Lower leg skin (tissue), 4 donors: ENCODE measurements at regions not wholly inside any gene's neighbourhood (a gene's known extent, or its start where the extent isn't known, plus 50 kb on each side); places are given as distances from the start of the nearest gene placed in this dataset.

Experiments
- DNase-seq, 2 donors: peaks; one replicate each; pipeline ENCODE4 v3.0.0-alpha.2; 2019; ENCODE audit warnings: low spot score in 2 of 2
- H3K4me3 ChIP-seq: fragments of 200-600 bp; sonication (generic); 2 replicates; pipeline ENCODE4 v1.5.1; 2017; ENCODE audit warnings: mild to moderate bottlenecking, low read depth; ENCODE audit not compliant: poor library complexity, severe bottlenecking
- POLR2A ChIP-seq, 2 donors: fragments of 450-650 bp; IDR thresholded peaks; one replicate each; pipeline ENCODE4 v1.6.1; 2016 to 2017; ENCODE audit warnings: antibody characterized with exemption in 2 of 2, mild to moderate bottlenecking in 1 of 2, moderate library complexity in 1 of 2
- WGBS, 2 donors: methylation state at CpG; one replicate each; pipeline ENCODE4 v1.1.5; 2018; 5-methylcytosine and 5-hydroxymethylcytosine counted together
- intact Hi-C: fragments of 100-400 bp; cut with DNase I; formaldehyde crosslinking; loops from one replicate; pipeline ENCODE4 v1.15.0; 2023; ENCODE audit warnings: low total_unique reads
- TF ChIP-seq, protein P1 (sequence below), 3 donors: fragments of 450-650 bp; IDR thresholded peaks; one replicate each; pipeline ENCODE4 v1.5.1; 2016; ENCODE audit warnings: antibody characterized with exemption in 3 of 3, mild to moderate bottlenecking in 3 of 3, moderate library complexity in 2 of 3

DNA sequence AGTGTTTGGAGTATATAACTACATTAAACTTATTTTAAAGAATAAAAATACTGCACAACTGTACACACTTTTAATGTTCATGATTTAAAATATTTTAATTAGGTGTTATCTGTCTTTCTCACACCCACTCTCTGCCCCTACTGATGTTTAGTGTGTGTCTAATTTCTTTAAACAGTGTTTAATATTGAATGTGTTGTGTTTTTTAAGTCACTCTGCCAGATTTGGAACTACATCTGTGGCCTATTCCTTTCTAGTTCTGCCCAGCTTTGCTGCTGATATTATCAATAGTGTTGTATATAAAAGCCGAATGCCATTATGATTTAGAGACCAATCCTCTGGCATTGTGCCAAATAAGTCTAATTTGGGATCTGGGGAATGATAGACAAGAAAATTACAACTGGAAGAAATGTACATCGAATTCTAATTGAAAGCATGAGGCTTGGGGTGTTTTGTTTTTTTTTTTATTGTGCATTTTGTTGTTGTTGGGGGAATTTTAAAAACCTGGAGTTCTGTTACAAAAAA lies 398.0 kb downstream of the CPS1 start:
- no peak overlapping the region for H3K4me3 ChIP-seq
- intact Hi-C loops: no loop called here
- WGBS, 2 donors: 32 to 36% methylated on average over 2 of the region's 2 CpGs
- TF ChIP-seq, protein P1, sequence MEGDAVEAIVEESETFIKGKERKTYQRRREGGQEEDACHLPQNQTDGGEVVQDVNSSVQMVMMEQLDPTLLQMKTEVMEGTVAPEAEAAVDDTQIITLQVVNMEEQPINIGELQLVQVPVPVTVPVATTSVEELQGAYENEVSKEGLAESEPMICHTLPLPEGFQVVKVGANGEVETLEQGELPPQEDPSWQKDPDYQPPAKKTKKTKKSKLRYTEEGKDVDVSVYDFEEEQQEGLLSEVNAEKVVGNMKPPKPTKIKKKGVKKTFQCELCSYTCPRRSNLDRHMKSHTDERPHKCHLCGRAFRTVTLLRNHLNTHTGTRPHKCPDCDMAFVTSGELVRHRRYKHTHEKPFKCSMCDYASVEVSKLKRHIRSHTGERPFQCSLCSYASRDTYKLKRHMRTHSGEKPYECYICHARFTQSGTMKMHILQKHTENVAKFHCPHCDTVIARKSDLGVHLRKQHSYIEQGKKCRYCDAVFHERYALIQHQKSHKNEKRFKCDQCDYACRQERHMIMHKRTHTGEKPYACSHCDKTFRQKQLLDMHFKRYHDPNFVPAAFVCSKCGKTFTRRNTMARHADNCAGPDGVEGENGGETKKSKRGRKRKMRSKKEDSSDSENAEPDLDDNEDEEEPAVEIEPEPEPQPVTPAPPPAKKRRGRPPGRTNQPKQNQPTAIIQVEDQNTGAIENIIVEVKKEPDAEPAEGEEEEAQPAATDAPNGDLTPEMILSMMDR (IDR thresholded peaks at IDR 0.05): no peak
- no peak for TF ChIP-seq POLR2A (IDR thresholded peaks at IDR 0.05)
- DNase-seq: no peak

DNA sequence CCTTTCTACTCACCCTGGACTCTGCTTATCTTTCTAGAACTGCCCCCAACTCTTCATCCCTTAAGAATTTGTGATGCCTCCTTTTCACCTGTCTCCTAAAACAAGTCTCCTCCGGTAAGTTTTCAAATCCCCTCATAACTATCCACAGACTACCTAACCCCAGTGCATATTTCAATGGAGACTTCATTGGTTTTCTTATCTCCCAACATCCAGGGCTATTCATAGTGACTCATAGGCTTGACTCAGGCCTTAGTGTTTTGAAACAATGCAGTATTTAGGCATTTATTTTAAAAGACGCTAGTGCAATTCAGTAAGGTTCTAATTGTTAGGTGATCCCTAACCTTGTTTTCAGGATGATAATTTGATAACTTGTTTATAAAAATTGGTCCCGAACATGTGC lies 399.2 kb downstream of the CPS1 start:
- H3K4me3 ChIP-seq: no peak overlapping the region
- DNase-seq: no peak
- no peak for TF ChIP-seq POLR2A (IDR thresholded peaks at IDR 0.05)
- TF ChIP-seq, protein P1 (IDR thresholded peaks at IDR 0.05): no peak
- intact Hi-C loops: no loop called here
- 93 to 95% methylated on average over 3 of the region's 3 CpGs for WGBS, 2 donors

DNA sequence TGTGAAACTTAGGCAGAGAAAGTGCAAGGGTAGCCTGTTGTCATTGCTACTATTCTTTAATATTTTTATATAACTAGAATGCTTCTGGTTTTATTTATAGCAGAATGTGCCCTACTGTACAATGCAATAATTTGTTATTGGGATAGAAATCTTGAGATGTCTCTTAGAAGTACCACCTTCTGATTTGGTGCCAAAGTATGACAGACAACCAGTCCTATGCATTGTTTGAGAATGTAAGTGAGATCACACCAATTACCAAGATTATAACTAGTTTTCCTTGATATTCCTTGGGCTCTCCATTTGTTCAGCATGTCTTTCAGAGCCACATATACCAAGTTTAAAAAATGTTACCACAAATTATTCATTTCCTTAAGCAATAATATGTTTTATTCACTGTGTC lies 399.7 kb downstream of the CPS1 start:
- TF ChIP-seq, protein P1 (IDR thresholded peaks at IDR 0.05): no peak
- TF ChIP-seq POLR2A (IDR thresholded peaks at IDR 0.05): no peak
- intact Hi-C loops: no loop called here
- DNase-seq: no peak
- no peak overlapping the region for H3K4me3 ChIP-seq

DNA sequence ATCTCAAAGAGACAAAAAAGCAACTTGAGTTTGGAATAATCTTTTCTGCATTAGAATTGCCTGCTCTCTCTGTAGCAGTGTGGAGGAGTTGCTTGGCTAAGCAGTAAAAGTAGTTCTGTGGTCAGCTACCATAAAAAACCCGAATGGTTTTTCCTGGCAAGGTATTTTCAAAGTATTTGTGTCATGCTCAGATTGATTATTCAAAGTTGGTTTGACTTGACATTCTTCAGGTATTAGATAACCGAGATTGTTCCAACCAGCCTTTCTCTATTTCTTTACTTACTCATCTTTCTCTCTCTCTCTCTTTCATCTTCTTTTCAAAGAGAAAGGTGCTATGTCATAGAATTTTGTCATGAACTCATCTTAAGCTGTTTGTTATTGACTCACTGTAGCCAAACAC lies 404.9 kb downstream of the CPS1 start:
- no peak overlapping the region for H3K4me3 ChIP-seq
- intact Hi-C loops: no loop called here
- TF ChIP-seq, protein P1 (IDR thresholded peaks at IDR 0.05): no peak
- TF ChIP-seq POLR2A (IDR thresholded peaks at IDR 0.05): no peak
- no peak for DNase-seq
- 15 to 38% methylated on average over 2 of the region's 2 CpGs for WGBS, 2 donors

DNA sequence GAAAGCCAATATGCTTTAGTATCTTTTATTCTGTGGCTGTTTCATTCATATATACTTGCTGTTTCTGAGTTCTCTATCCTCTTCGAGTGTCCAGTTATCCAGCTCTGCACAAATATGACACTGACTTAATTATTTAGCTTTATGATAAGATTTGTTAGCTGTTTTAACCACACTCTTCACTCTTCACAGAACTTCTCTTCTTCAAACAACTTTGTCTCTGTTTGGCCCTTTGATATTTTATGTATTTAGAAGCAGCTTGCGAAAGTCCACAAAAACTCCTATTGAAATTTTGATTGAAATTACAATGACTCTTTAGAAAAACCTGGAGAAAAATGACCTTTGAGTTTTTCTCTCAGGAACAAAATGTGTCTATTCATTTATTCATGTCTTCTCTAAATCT lies 407.0 kb downstream of the CPS1 start:
- 82 to 90% methylated on average over 2 of the region's 2 CpGs for whole genome bisulfite sequencing, 2 donors
- no peak overlapping the region for H3K4me3 ChIP-seq
- intact Hi-C loops: no loop called here
- TF ChIP-seq, protein P1 (IDR thresholded peaks at IDR 0.05): no peak
- no peak for DNase-seq

DNA sequence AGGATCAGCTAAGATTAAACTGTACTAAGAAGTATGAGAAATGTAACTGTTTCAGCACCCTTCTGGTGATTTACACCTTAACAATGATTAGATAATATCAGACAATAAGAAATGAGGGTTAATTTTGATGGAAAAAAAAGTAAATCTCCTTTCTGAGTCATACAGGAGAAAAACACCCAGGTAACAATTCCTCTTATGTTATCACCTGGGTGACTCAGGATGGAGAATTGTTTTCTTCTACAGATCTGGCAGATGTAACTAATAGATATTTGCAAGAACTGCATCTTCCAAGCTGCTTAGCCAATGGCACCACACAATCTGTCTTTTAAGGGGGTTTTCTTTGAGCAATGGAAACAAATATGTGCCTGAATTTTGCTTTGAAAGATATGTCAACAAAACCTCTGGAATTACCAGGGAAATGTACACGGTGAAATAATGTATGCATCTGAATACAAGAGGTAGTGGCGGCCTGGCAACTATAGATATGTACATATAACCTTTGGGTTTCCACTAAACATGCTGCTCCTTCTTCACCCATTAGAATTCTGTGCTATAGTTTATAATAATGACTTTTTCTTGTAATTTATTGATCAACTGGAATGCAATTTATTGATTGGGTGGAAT lies 407.9 kb downstream of the CPS1 start:
- H3K4me3 ChIP-seq: no peak overlapping the region
- 81 to 88% methylated on average over 2 of the region's 2 CpGs for WGBS, 2 donors
- TF ChIP-seq, protein P1 (IDR thresholded peaks at IDR 0.05): no peak
- DNase-seq: no peak
- intact Hi-C loops: no loop called here
